Trophoblast cell (in vitro differentiated cells and primary cell): ENCODE measurements at regions not wholly inside any gene's neighbourhood (a gene's known extent, or its start where the extent isn't known, plus 50 kb on each side); places are given as distances from the start of the nearest gene placed in this dataset.
A peak's percentile ranks its signal among the peaks of the same experiment; 100 is the strongest.

Experiments
- DNase-seq, 2 donors: peaks; one replicate each; pipeline ENCODE4 v3.0.0-alpha.2; 2016
- H2AFZ ChIP-seq: 2 replicates; pipeline ENCODE4 v1.6.1; 2013; ENCODE audit warnings: low read length, moderate library complexity, mild to moderate bottlenecking; ENCODE audit not compliant: insufficient read depth, poor library complexity
- H2AK5ac ChIP-seq: 2 replicates; pipeline ENCODE4 v1.6.1; 2013; ENCODE audit warnings: mild to moderate bottlenecking, low read length
- H2BK120ac ChIP-seq: 2 replicates; pipeline ENCODE4 v1.6.1; 2013; ENCODE audit warnings: low read length, mild to moderate bottlenecking, moderate library complexity; ENCODE audit not compliant: insufficient read depth, poor library complexity
- H2BK12ac ChIP-seq: 2 replicates; pipeline ENCODE4 v1.6.1; 2013; ENCODE audit warnings: mild to moderate bottlenecking, low read length, moderate library complexity
- H2BK5ac ChIP-seq: 2 replicates; pipeline ENCODE4 v1.6.1; 2013; ENCODE audit warnings: low read length, low read depth, moderate library complexity, mild to moderate bottlenecking; ENCODE audit not compliant: poor library complexity
- H3K14ac ChIP-seq: 2 replicates; pipeline ENCODE4 v1.6.1; 2013; ENCODE audit warnings: mild to moderate bottlenecking, low read length
- H3K18ac ChIP-seq: 2 replicates; pipeline ENCODE4 v1.6.1; 2013; ENCODE audit warnings: mild to moderate bottlenecking, low read length
- H3K23ac ChIP-seq: 2 replicates; pipeline ENCODE4 v1.6.1; 2013; ENCODE audit warnings: low read length
- H3K27ac ChIP-seq: 2 replicates; pipeline ENCODE4 v1.5.1; 2013; ENCODE audit warnings: low read depth, mild to moderate bottlenecking, inconsistent platforms, low read length, moderate library complexity
- H3K27me3 ChIP-seq: 2 replicates; pipeline ENCODE4 v1.6.1; 2013; ENCODE audit warnings: inconsistent platforms, mild to moderate bottlenecking, low read length, moderate library complexity; ENCODE audit not compliant: insufficient read depth
- H3K36me3 ChIP-seq, 2 experiments: 1 replicate in 1 of 2; 2 replicates in 1 of 2; pipeline ENCODE4 v1.6.1; 2013; ENCODE audit warnings: low read length in 2 of 2, mild to moderate bottlenecking in 2 of 2, moderate library complexity in 1 of 2; ENCODE audit not compliant: insufficient read depth in 2 of 2, control insufficient read depth in 1 of 2
- H3K4ac ChIP-seq: 2 replicates; pipeline ENCODE4 v1.6.1; 2013; ENCODE audit warnings: low read depth, mild to moderate bottlenecking, low read length, moderate library complexity
- H3K4me1 ChIP-seq, 2 experiments: 1 replicate in 1 of 2; 2 replicates in 1 of 2; pipeline ENCODE4 v1.6.1; 2013; ENCODE audit warnings: low read length in 2 of 2, mild to moderate bottlenecking in 2 of 2, moderate library complexity in 1 of 2; ENCODE audit not compliant: insufficient read depth in 2 of 2, control insufficient read depth in 1 of 2
- H3K4me2 ChIP-seq: 2 replicates; pipeline ENCODE4 v1.6.1; 2013; ENCODE audit warnings: inconsistent platforms, mild to moderate bottlenecking, low read length, moderate library complexity
- H3K4me3 ChIP-seq: 2 replicates; pipeline ENCODE4 v1.5.1; 2013; ENCODE audit warnings: mild to moderate bottlenecking, low read depth, low read length, inconsistent platforms
- H3K79me1 ChIP-seq: one replicate; pipeline ENCODE4 v1.6.1; 2013; ENCODE audit warnings: low read length
- H3K79me2 ChIP-seq: 2 replicates; pipeline ENCODE4 v1.6.1; 2013; ENCODE audit warnings: low read length, mild to moderate bottlenecking; ENCODE audit not compliant: control insufficient read depth, insufficient read depth, poor library complexity
- H3K9ac ChIP-seq: 2 replicates; pipeline ENCODE4 v1.6.1; 2013; ENCODE audit warnings: mild to moderate bottlenecking, low read length
- H3K9me3 ChIP-seq: 2 replicates; pipeline ENCODE4 v1.6.1; 2013; ENCODE audit warnings: low read depth, mild to moderate bottlenecking, control low read depth, inconsistent platforms, low read length; ENCODE audit not compliant: insufficient read depth
- H4K12ac ChIP-seq: 2 replicates; pipeline ENCODE4 v1.6.1; 2013; ENCODE audit warnings: low read depth, mild to moderate bottlenecking, low read length, moderate library complexity
- H4K8ac ChIP-seq: 2 replicates; pipeline ENCODE4 v1.6.1; 2013; ENCODE audit warnings: low read depth, mild to moderate bottlenecking, low read length, moderate library complexity
- H4K91ac ChIP-seq: one replicate; pipeline ENCODE4 v1.6.1; 2013; ENCODE audit warnings: low read depth, mild to moderate bottlenecking, low read length, moderate library complexity
- WGBS: extraction: QIAGEN DNeasy Blood & Tissue Kit; methylation state at CpG from one replicate; pipeline ENCODE4 v1.1.7; 2013; ENCODE audit warnings: missing lambda C conversion rate; ENCODE audit not compliant: insufficient read length, insufficient coverage; ENCODE audit errors: extremely low coverage; 5-methylcytosine and 5-hydroxymethylcytosine counted together

GRCh38 chr10:52486840-52487611, 172.9 kb downstream of the DKK1 start:
- no peaks in the 10 kb centered on the region for H3K36me3 ChIP-seq
- no peak overlapping the region for H4K12ac ChIP-seq
- H3K79me2 ChIP-seq: no peaks in the 10 kb centered on the region
- no peak overlapping the region for H2AFZ ChIP-seq
- no peak overlapping the region for H3K14ac ChIP-seq
- H3K79me1 ChIP-seq: no peaks in the 10 kb centered on the region
- H3K9ac ChIP-seq: no peak overlapping the region
- peak; percentile 25 to 80 for DNase-seq
- no peak overlapping the region for H3K4ac ChIP-seq
- H3K27me3 ChIP-seq: no peaks in the 10 kb centered on the region
- H3K9me3 ChIP-seq: no peaks in the 10 kb centered on the region
- no peak overlapping the region for H2BK5ac ChIP-seq
- no peak overlapping the region for H3K4me2 ChIP-seq
- H2AK5ac ChIP-seq: no peak overlapping the region
- H3K23ac ChIP-seq: no peak overlapping the region
- no CpG with 5 or more reads among the region's 1 CpG for WGBS
- no peaks in the 10 kb centered on the region for H3K4me1 ChIP-seq
- no peak overlapping the region for H3K27ac ChIP-seq
- no peak overlapping the region for H3K18ac ChIP-seq
- no peak overlapping the region for H4K91ac ChIP-seq
- no peak overlapping the region for H2BK120ac ChIP-seq
- H3K4me3 ChIP-seq: no peak overlapping the region
- H4K8ac ChIP-seq: no peak overlapping the region
- no peak overlapping the region for H2BK12ac ChIP-seq

- Histone ChIP-seq H4K12ac (no peak overlapping the region), H3K79me2 (no peaks in the 10 kb centered on the region), H3K36me3 (no peaks in the 10 kb centered on the region), H4K8ac (no peak overlapping the region), H2AFZ (no peak overlapping the region), H3K4me3 (no peak overlapping the region), H3K14ac (no peak overlapping the region), H3K4ac (no peak overlapping the region), H4K91ac (no peak overlapping the region), H3K79me1 (no peaks in the 10 kb centered on the region), H2BK120ac (no peak overlapping the region), H3K18ac (no peak overlapping the region), H3K4me2 (no peak overlapping the region), H3K27ac (no peak overlapping the region), H2BK12ac (no peak overlapping the region), H3K4me1 (no peaks in the 10 kb centered on the region), H2AK5ac (no peak overlapping the region), H2BK5ac (no peak overlapping the region), H3K9ac (no peak overlapping the region), H3K9me3 (no peaks in the 10 kb centered on the region), H3K23ac (no peak overlapping the region), H3K27me3 (no peaks in the 10 kb centered on the region)
- no CpG with 5 or more reads among the region's 3 CpGs for WGBS
- DNase-seq: peak in 1 of 2 donors; percentile 68
These were observed 174.8 kb downstream of the DKK1 start for GRCh38 chr10:52488606-52489485.

DNA sequence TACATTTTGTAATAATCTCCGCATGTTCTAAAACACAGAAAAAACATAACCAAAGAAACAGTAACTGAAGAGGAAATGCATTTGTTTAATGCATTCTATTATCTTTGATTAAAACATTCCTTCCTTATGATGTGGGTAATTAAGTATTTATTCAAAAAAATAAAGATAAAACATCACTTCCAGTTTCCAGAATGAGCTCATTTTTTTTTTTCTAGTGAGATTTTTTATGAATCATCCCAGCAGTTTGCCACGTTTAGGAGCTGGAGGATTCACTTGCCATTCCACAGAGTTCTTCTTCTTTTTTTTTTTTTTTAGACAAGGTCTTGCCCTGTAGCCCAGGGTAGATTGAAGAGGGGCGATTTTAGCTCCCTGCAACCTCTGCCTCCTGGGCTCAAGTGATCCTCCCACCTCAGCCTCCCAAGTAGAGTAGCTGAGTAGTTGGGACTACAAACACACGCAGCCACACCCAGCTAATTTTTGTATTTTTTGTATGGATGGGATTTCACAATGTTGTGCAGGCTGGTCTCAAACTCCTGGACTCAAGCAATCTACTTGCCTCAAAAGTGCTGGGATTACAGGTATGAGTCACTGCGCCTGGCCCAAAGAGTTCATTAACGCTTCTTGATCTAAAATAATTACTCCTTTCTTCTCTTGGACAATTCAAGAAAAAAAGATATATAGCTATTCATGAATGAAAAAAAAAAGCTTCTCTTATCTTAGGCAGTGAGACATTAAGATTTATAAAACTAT, 177.3 kb downstream of the DKK1 start:
- H4K8ac ChIP-seq: no peak overlapping the region
- no peak overlapping the region for H3K14ac ChIP-seq
- H3K4ac ChIP-seq: no peak overlapping the region
- H3K18ac ChIP-seq: no peak overlapping the region
- no peaks in the 10 kb centered on the region for H3K36me3 ChIP-seq
- no peaks in the 10 kb centered on the region for H3K79me1 ChIP-seq
- no peak overlapping the region for H2AK5ac ChIP-seq
- H3K4me1 ChIP-seq: no peaks in the 10 kb centered on the region
- H2AFZ ChIP-seq: no peak overlapping the region
- no peaks in the 10 kb centered on the region for H3K27me3 ChIP-seq
- H4K91ac ChIP-seq: no peak overlapping the region
- H4K12ac ChIP-seq: no peak overlapping the region
- H3K9me3 ChIP-seq: no peaks in the 10 kb centered on the region
- no peaks in the 10 kb centered on the region for H3K79me2 ChIP-seq
- no CpG with 5 or more reads among the region's 6 CpGs for WGBS
- H3K4me2 ChIP-seq: no peak overlapping the region
- no peak overlapping the region for H3K9ac ChIP-seq
- no peak for DNase-seq
- H3K27ac ChIP-seq: no peak overlapping the region
- H3K4me3 ChIP-seq: no peak overlapping the region
- H2BK5ac ChIP-seq: no peak overlapping the region
- H2BK120ac ChIP-seq: no peak overlapping the region
- no peak overlapping the region for H2BK12ac ChIP-seq
- no peak overlapping the region for H3K23ac ChIP-seq

GRCh38 chr10:52499281-52499680, 185.2 kb downstream of the DKK1 start:
- H3K23ac ChIP-seq: no peak overlapping the region
- no peak overlapping the region for H3K14ac ChIP-seq
- H4K91ac ChIP-seq: no peak overlapping the region
- no peak for DNase-seq
- no peak overlapping the region for H2BK120ac ChIP-seq
- H3K4me3 ChIP-seq: no peak overlapping the region
- no peaks in the 10 kb centered on the region for H3K36me3 ChIP-seq
- H3K4me2 ChIP-seq: no peak overlapping the region
- H3K79me2 ChIP-seq: no peaks in the 10 kb centered on the region
- no peak overlapping the region for H2AK5ac ChIP-seq
- H3K18ac ChIP-seq: no peak overlapping the region
- H4K8ac ChIP-seq: no peak overlapping the region
- no peaks in the 10 kb centered on the region for H3K4me1 ChIP-seq
- H2BK12ac ChIP-seq: no peak overlapping the region
- H2AFZ ChIP-seq: no peak overlapping the region
- no peak overlapping the region for H4K12ac ChIP-seq
- no CpG with 5 or more reads among the region's 7 CpGs for WGBS
- no peaks in the 10 kb centered on the region for H3K9me3 ChIP-seq
- H3K27me3 ChIP-seq: no peaks in the 10 kb centered on the region
- H3K27ac ChIP-seq: no peak overlapping the region
- no peaks in the 10 kb centered on the region for H3K79me1 ChIP-seq
- H3K9ac ChIP-seq: no peak overlapping the region
- no peak overlapping the region for H3K4ac ChIP-seq
- no peak overlapping the region for H2BK5ac ChIP-seq
